SH-SY5Y (cell line): ENCODE measurements at regions not wholly inside any gene's neighbourhood (a gene's known extent, or its start where the extent isn't known, plus 50 kb on each side); places are given as distances from the start of the nearest gene placed in this dataset.

Experiments
- GATA2 ChIP-seq: IDR thresholded peaks from 2 replicates; pipeline ENCODE4 v1.6.1; 2011; ENCODE audit warnings: mild to moderate bottlenecking, low read depth, low read length
- GATA3 ChIP-seq: IDR thresholded peaks from 2 replicates; pipeline ENCODE4 v1.6.1; 2011; ENCODE audit warnings: low read depth, mild to moderate bottlenecking, low read length, moderate library complexity

- no peak for TF ChIP-seq GATA3
- TF ChIP-seq GATA2, result no peak
Observed at GRCh38 chr2:195364015-195364965, 292.7 kb upstream of the SLC39A10 start.

- no peak for TF ChIP-seq GATA3
- no peak for TF ChIP-seq GATA2
Observed at GRCh38 chr2:195363496-195363895, 293.5 kb upstream of the SLC39A10 start.

- no peak for TF ChIP-seq GATA3
- no peak for TF ChIP-seq GATA2
Observed at GRCh38 chr2:195360242-195360641, 296.8 kb upstream of the SLC39A10 start.

- TF ChIP-seq GATA3 (no peak), GATA2 (no peak)
Observed at GRCh38 chr2:195359043-195359735, 297.8 kb upstream of the SLC39A10 start.

GRCh38 chr2:195356920-195357440 lies 300.0 kb upstream of the SLC39A10 start:
- TF ChIP-seq GATA3 (no peak), GATA2 (no peak)

- TF ChIP-seq GATA3 (no peak), GATA2 (no peak)
Observed at GRCh38 chr2:195356026-195356425, 301.0 kb upstream of the SLC39A10 start.

- no peak for TF ChIP-seq GATA2
Observed at GRCh38 chr2:195352581-195352980, 304.4 kb upstream of the SLC39A10 start.

GRCh38 chr2:195343942-195344530 lies 313.0 kb upstream of the SLC39A10 start:
- TF ChIP-seq GATA3, result no peak
- TF ChIP-seq GATA2, result no peak

GRCh38 chr2:195343540-195343939 lies 313.5 kb upstream of the SLC39A10 start:
- TF ChIP-seq GATA3 (no peak), GATA2 (no peak)

GRCh38 chr2:195342061-195342460 lies 315.0 kb upstream of the SLC39A10 start:
- TF ChIP-seq GATA2 (no peak), GATA3 (no peak)

GRCh38 chr2:195338856-195339255 lies 318.2 kb upstream of the SLC39A10 start:
- TF ChIP-seq GATA3 (no peak), GATA2 (no peak)

- TF ChIP-seq GATA3 (no peak), GATA2 (no peak)
Observed at GRCh38 chr2:195337597-195337996, 319.4 kb upstream of the SLC39A10 start.

GRCh38 chr2:195333869-195334268 lies 323.2 kb upstream of the SLC39A10 start:
- TF ChIP-seq GATA2 (no peak), GATA3 (no peak)

- TF ChIP-seq GATA2, result no peak
- TF ChIP-seq GATA3, result no peak
Observed at GRCh38 chr2:195331966-195332365, 325.1 kb upstream of the SLC39A10 start.
